ENCODE measurements at regions not wholly inside any gene's neighbourhood (a gene's known extent, or its start where the extent isn't known, plus 50 kb on each side); places are given as distances from the start of the nearest gene placed in this dataset.

DNA sequence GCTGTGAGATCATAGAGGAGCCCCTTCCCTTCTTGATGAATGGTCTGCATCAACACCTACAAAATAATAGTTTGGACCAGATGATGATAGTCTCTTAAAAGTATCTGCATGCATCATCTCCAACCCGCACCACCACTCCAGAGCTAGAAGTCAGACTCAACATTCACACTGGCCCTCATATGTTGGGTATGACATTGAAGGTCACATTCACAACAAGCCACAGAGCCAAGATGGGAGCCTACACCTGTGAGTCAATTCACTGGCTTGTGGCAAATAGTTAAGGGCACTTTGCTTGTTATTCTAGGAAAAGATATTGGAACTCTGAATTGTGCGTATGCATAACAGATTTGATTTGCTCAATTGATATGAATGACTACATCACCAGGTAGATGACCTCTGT is 1197.9 kb downstream of the VRK1 start:
- Histone ChIP-seq H3K27me3 (ENCODE audit: control insufficient read depth in 2 of 2, insufficient read depth in 2 of 2, low read length in 2 of 2) (no peaks in the 10 kb centered on the region), H4K20me1 (replicated peaks; ENCODE audit: control insufficient read depth, extremely low read depth, insufficient read depth, low read length) (no peaks in the 10 kb centered on the region), H3K9me3 (replicated peaks; ENCODE audit: control insufficient read depth, insufficient read depth, low read length) (peaks cover 13% of the 10 kb centered on the region), H3K79me2 (ENCODE audit: control insufficient read depth, insufficient read depth, low read length) (no peaks in the 10 kb centered on the region), H3K9me1 (replicated peaks; ENCODE audit: control insufficient read depth, extremely low read depth, insufficient read depth, low read length) (no peaks in the 10 kb centered on the region), H3K4me2 (ENCODE audit: insufficient read depth, low read length) (no peak overlapping the region), H2AFZ (ENCODE audit: low read depth, low read length) (no peak overlapping the region), H3K4me1 (ENCODE audit: control insufficient read depth, extremely low read depth, insufficient read depth, low read length) (no peaks in the 10 kb centered on the region), H3K36me3 (ENCODE audit: control insufficient read depth in 2 of 2, extremely low read depth in 1 of 2, insufficient read depth in 2 of 2, low read length in 2 of 2) (no peaks in the 10 kb centered on the region), H3K4me3 (replicated peaks in 1 of 3; ENCODE audit: insufficient read depth in 1 of 3, low read depth in 1 of 3, low read length in 3 of 3) (no peak overlapping the region), H3K9ac (replicated peaks; ENCODE audit: extremely low read depth, insufficient read depth, low read length) (no peak overlapping the region), H3K27ac (ENCODE audit: insufficient read depth, low read depth, low read length) (no peak overlapping the region)
- dilution Hi-C loops (cut with MboI; ENCODE audit: extremely low pct_ligation_motif_present, low sequenced_read_pairs) = no loop called here
- CTCF ChIA-PET = no interaction called here
- BruUV-seq (replicated peaks) = no TSS peak
- TF ChIP-seq POLR2AphosphoS5 (IDR thresholded peaks at IDR 0.05; ENCODE audit: insufficient read depth, low read depth, low read length) (no peak), EZH2 (IDR thresholded peaks at IDR 0.05; ENCODE audit: borderline replicate concordance, low read depth, low read length, severe bottlenecking) (no peak), GATA2 (IDR thresholded peaks at IDR 0.05; ENCODE audit: insufficient read depth, insufficient read length, low read depth, low read length) (no peak), FOS (IDR thresholded peaks at IDR 0.05; ENCODE audit: borderline replicate concordance, insufficient read depth, low read length) (no peak), MYC (IDR thresholded peaks at IDR 0.05; ENCODE audit: low read depth, low read length) (no peak), JUN (IDR thresholded peaks at IDR 0.05; ENCODE audit: borderline replicate concordance, insufficient read depth, insufficient read length, low read depth) (no peak), POLR2A (IDR thresholded peaks at IDR 0.05; ENCODE audit: low read depth, low read length) (no peak)
- TF ChIP-seq, protein P1, sequence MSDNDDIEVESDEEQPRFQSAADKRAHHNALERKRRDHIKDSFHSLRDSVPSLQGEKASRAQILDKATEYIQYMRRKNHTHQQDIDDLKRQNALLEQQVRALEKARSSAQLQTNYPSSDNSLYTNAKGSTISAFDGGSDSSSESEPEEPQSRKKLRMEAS (IDR thresholded peaks at IDR 0.05; ENCODE audit: insufficient read depth, insufficient read length) = no peak
- TF ChIP-seq, protein P2, sequence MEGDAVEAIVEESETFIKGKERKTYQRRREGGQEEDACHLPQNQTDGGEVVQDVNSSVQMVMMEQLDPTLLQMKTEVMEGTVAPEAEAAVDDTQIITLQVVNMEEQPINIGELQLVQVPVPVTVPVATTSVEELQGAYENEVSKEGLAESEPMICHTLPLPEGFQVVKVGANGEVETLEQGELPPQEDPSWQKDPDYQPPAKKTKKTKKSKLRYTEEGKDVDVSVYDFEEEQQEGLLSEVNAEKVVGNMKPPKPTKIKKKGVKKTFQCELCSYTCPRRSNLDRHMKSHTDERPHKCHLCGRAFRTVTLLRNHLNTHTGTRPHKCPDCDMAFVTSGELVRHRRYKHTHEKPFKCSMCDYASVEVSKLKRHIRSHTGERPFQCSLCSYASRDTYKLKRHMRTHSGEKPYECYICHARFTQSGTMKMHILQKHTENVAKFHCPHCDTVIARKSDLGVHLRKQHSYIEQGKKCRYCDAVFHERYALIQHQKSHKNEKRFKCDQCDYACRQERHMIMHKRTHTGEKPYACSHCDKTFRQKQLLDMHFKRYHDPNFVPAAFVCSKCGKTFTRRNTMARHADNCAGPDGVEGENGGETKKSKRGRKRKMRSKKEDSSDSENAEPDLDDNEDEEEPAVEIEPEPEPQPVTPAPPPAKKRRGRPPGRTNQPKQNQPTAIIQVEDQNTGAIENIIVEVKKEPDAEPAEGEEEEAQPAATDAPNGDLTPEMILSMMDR (IDR thresholded peaks at IDR 0.05; ENCODE audit: extremely low read depth in 1 of 2, insufficient read depth in 1 of 2, low read depth in 1 of 2, low read length in 2 of 2) = no peak
- FAIRE-seq = no peak
- POLR2A ChIA-PET = no interaction called here
- intact Hi-C loops (cut with micrococcal nuclease) = no loop called here
- DNase-seq (ENCODE audit: low read depth, low spot score) = no peak
